ENCODE measurements at regions not wholly inside any gene's neighbourhood (a gene's known extent, or its start where the extent isn't known, plus 50 kb on each side); places are given as distances from the start of the nearest gene placed in this dataset.

DNA sequence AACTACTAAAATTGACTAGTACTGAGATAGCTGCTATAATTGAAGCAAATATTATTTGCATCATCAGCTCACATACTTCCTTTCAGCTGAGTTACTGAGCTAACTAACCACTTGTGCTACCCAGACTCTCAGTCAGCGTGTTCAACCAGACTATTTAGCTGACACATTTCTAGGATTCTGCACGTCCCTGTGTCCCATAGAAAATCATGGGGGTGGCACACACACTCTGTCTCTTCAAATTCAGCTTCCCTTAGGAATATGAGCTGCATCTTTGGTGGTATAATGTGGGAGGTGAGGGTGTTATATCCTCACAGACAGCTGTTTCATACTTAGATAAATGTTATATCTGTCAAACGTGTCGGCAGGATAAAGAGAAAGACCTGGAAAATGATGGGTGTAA, 424.0 kb downstream of the CDH2 start:
- Mint-ChIP-seq H3K27ac (ENCODE audit: low read depth, unreplicated experiment) (no peak overlapping the region), H3K4me3 (ENCODE audit: unreplicated experiment) (no peak overlapping the region), H3K27me3 (ENCODE audit: insufficient read depth, unreplicated experiment) (peaks cover 12% of the 10 kb centered on the region), H3K4me1 (ENCODE audit: insufficient read depth, unreplicated experiment) (no peaks in the 10 kb centered on the region), H3K36me3 (ENCODE audit: insufficient read depth, unreplicated experiment) (no peaks in the 10 kb centered on the region), H3K9me3 (ENCODE audit: unreplicated experiment) (no peaks in the 10 kb centered on the region)
- CTCF ChIA-PET, result interaction anchor here (0.7 to 6.8 kb wide), 5 partner anchors 9 to 147 kb away, joined by 3 to 90 read pairs (median 6); no protein-coding TSS in a partner anchor
- no peak for DNase-seq (ENCODE audit: unreplicated experiment)
- intact Hi-C loops (cut with micrococcal nuclease), result loop anchor here (5.0 kb wide), 1 partner anchor 391 kb away; no protein-coding TSS in a partner anchor
- no TSS peak for BruUV-seq (replicated peaks)
- POLR2A ChIA-PET, result interaction anchor here (1.2 kb wide), 1 partner anchor 9 kb away, joined by 3 read pairs; no protein-coding TSS in a partner anchor
- TF ChIP-seq, protein P1, sequence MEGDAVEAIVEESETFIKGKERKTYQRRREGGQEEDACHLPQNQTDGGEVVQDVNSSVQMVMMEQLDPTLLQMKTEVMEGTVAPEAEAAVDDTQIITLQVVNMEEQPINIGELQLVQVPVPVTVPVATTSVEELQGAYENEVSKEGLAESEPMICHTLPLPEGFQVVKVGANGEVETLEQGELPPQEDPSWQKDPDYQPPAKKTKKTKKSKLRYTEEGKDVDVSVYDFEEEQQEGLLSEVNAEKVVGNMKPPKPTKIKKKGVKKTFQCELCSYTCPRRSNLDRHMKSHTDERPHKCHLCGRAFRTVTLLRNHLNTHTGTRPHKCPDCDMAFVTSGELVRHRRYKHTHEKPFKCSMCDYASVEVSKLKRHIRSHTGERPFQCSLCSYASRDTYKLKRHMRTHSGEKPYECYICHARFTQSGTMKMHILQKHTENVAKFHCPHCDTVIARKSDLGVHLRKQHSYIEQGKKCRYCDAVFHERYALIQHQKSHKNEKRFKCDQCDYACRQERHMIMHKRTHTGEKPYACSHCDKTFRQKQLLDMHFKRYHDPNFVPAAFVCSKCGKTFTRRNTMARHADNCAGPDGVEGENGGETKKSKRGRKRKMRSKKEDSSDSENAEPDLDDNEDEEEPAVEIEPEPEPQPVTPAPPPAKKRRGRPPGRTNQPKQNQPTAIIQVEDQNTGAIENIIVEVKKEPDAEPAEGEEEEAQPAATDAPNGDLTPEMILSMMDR (IDR thresholded peaks at IDR 0.05; ENCODE audit: unreplicated experiment), result no peak

GRCh38 chr18:27750923-27751322, 426.0 kb downstream of the CDH2 start:
- H3K27ac Mint-ChIP-seq (ENCODE audit: low read depth, unreplicated experiment), result no peak overlapping the region
- CTCF ChIA-PET, result interaction anchor here (0.5 to 6.8 kb wide), 19 partner anchors 9 to 1236 kb away, joined by 3 to 90 read pairs (median 4); no protein-coding TSS in a partner anchor
- POLR2A ChIA-PET, result no interaction called here
- H3K4me3 Mint-ChIP-seq (ENCODE audit: unreplicated experiment), result no peak overlapping the region
- intact Hi-C loops (cut with micrococcal nuclease), result loop anchor here (1.0 to 5.0 kb wide), 3 partner anchors 65 to 389 kb away; no protein-coding TSS in a partner anchor
- BruUV-seq (replicated peaks), result no TSS peak
- no peak for DNase-seq (ENCODE audit: unreplicated experiment)
- TF ChIP-seq, protein P1 (IDR thresholded peaks at IDR 0.05; ENCODE audit: unreplicated experiment), result no peak
- peaks cover 12% of the 10 kb centered on the region for H3K27me3 Mint-ChIP-seq (ENCODE audit: insufficient read depth, unreplicated experiment)
- no peaks in the 10 kb centered on the region for H3K36me3 Mint-ChIP-seq (ENCODE audit: insufficient read depth, unreplicated experiment)
- H3K9me3 Mint-ChIP-seq (ENCODE audit: unreplicated experiment), result no peaks in the 10 kb centered on the region
- no peaks in the 10 kb centered on the region for H3K4me1 Mint-ChIP-seq (ENCODE audit: insufficient read depth, unreplicated experiment)

GRCh38 chr18:27750014-27750413, 426.9 kb downstream of the CDH2 start:
- H3K4me1 Mint-ChIP-seq (ENCODE audit: insufficient read depth, unreplicated experiment), result no peaks in the 10 kb centered on the region
- H3K4me3 Mint-ChIP-seq (ENCODE audit: unreplicated experiment), result no peak overlapping the region
- H3K27me3 Mint-ChIP-seq (ENCODE audit: insufficient read depth, unreplicated experiment), result peaks cover 12% of the 10 kb centered on the region
- no peak overlapping the region for H3K27ac Mint-ChIP-seq (ENCODE audit: low read depth, unreplicated experiment)
- ChIA-PET POLR2A (interaction anchor here (1.6 kb wide), 1 partner anchor 145 kb away, joined by 6 read pairs; no protein-coding TSS in a partner anchor), CTCF (interaction anchor here (0.6 to 6.8 kb wide), 36 partner anchors 10 to 1529 kb away, joined by 3 to 90 read pairs (median 4); no protein-coding TSS in a partner anchor)
- H3K9me3 Mint-ChIP-seq (ENCODE audit: unreplicated experiment), result no peaks in the 10 kb centered on the region
- no TSS peak for BruUV-seq (replicated peaks)
- intact Hi-C loops (cut with micrococcal nuclease), result loop anchor here (1.0 to 5.0 kb wide), 3 partner anchors 64 to 388 kb away; no protein-coding TSS in a partner anchor
- TF ChIP-seq, protein P1 (IDR thresholded peaks at IDR 0.05; ENCODE audit: unreplicated experiment), result peak; percentile 60
- H3K36me3 Mint-ChIP-seq (ENCODE audit: insufficient read depth, unreplicated experiment), result no peaks in the 10 kb centered on the region
- DNase-seq (ENCODE audit: unreplicated experiment), result peak; percentile 67

DNA sequence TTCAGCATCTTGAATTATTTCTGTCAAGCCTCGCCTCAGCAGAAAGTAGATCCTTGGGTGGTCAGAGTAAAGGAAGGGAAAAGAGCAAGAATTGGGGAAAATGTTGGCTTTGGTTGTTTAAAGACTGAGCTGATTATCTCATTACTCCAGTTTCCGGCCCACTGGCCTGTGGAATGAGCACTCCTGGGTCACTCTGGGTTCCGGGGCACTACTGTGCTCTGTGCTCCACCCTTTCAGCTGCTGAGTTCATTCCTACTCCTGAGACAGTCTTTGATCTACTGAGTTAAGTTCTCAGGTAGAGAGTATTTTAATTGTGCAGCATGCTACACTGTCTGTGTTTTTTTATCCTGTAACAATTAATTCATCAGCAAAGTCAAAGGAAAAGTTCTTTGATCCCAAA, 427.7 kb downstream of the CDH2 start:
- Mint-ChIP-seq H3K9me3 (ENCODE audit: unreplicated experiment) (no peaks in the 10 kb centered on the region), H3K36me3 (ENCODE audit: insufficient read depth, unreplicated experiment) (no peaks in the 10 kb centered on the region)

More for the DNA sequence above, 427.7 kb downstream of the CDH2 start:
- ChIA-PET CTCF (interaction anchor here (0.6 to 6.8 kb wide), 15 partner anchors 21 to 1529 kb away, joined by 3 to 90 read pairs (median 4); no protein-coding TSS in a partner anchor), POLR2A (interaction anchor here (0.6 to 1.6 kb wide), 2 partner anchors 17 to 144 kb away, joined by 3 to 6 read pairs; no protein-coding TSS in a partner anchor)
- Mint-ChIP-seq H3K4me3 (ENCODE audit: unreplicated experiment) (no peak overlapping the region), H3K4me1 (ENCODE audit: insufficient read depth, unreplicated experiment) (no peaks in the 10 kb centered on the region), H3K27me3 (ENCODE audit: insufficient read depth, unreplicated experiment) (peaks cover 12% of the 10 kb centered on the region), H3K27ac (ENCODE audit: low read depth, unreplicated experiment) (no peak overlapping the region)
- TF ChIP-seq, protein P1 (IDR thresholded peaks at IDR 0.05; ENCODE audit: unreplicated experiment), result no peak
- intact Hi-C loops (cut with micrococcal nuclease), result no loop called here
- no peak for DNase-seq (ENCODE audit: unreplicated experiment)
- no TSS peak for BruUV-seq (replicated peaks)

All from MCF 10A (cell line).